HG02938 (cell line): ENCODE measurements at regions not wholly inside any gene's neighbourhood (a gene's known extent, or its start where the extent isn't known, plus 50 kb on each side); places are given as distances from the start of the nearest gene placed in this dataset.
"Not testable (repeated sequence)": the region's sequence is repeated elsewhere in the genome, so short reads cannot be mapped to it uniquely, and the experiment has no call there.

Experiments used
- ATAC-seq: cut with Tn5 transposase; IDR thresholded peaks from one replicate; pipeline ENCODE4 v1.9.1; 2021; ENCODE audit warnings: mild to moderate bottlenecking, moderate library complexity; ENCODE audit not compliant: unreplicated experiment

- ATAC-seq, result no peak
Measured at GRCh38 chr5:104612005-104612404, 1049.4 kb upstream of the NUDT12 start.

- ATAC-seq, result no peak
Measured at GRCh38 chr5:104611135-104611767, 1048.7 kb upstream of the NUDT12 start.

- ATAC-seq, result no peak
Measured at GRCh38 chr5:104606258-104606829, 1043.8 kb upstream of the NUDT12 start.

- ATAC-seq, result no peak
Measured at GRCh38 chr5:104599726-104600125, 1037.1 kb upstream of the NUDT12 start.

- ATAC-seq, result no peak
Measured at GRCh38 chr5:104598285-104598684, 1035.7 kb upstream of the NUDT12 start.

GRCh38 chr5:104594850-104595249 lies 1032.3 kb upstream of the NUDT12 start:
- ATAC-seq, result no peak

- no peak for ATAC-seq
Measured at GRCh38 chr5:104576677-104577076, 1014.1 kb upstream of the NUDT12 start.

- ATAC-seq, result no peak
Measured at GRCh38 chr5:104573949-104574709, 1011.5 kb upstream of the NUDT12 start.

- ATAC-seq, result no peak
Measured at GRCh38 chr5:104569621-104570020, 1007.0 kb upstream of the NUDT12 start.

- no peak for ATAC-seq
Measured at GRCh38 chr5:104564530-104564929, 1001.9 kb upstream of the NUDT12 start.

GRCh38 chr5:104556957-104557356 lies 994.4 kb upstream of the NUDT12 start:
- no peak for ATAC-seq

GRCh38 chr5:104551628-104552027 lies 989.0 kb upstream of the NUDT12 start:
- ATAC-seq, result no peak

GRCh38 chr5:104546871-104547270 lies 984.3 kb upstream of the NUDT12 start:
- ATAC-seq, result not testable (repeated sequence)

GRCh38 chr5:104541141-104541785 lies 978.7 kb upstream of the NUDT12 start:
- no peak for ATAC-seq

GRCh38 chr5:104540448-104540847 lies 977.9 kb upstream of the NUDT12 start:
- ATAC-seq, result no peak

GRCh38 chr5:104539618-104540350 lies 977.2 kb upstream of the NUDT12 start:
- no peak for ATAC-seq

- ATAC-seq, result no peak
Measured at GRCh38 chr5:104538734-104539133, 976.1 kb upstream of the NUDT12 start.

- no peak for ATAC-seq
Measured at GRCh38 chr5:104533498-104533897, 970.9 kb upstream of the NUDT12 start.

- no peak for ATAC-seq
Measured at GRCh38 chr5:104526866-104527265, 964.3 kb upstream of the NUDT12 start.

- ATAC-seq, result no peak
Measured at GRCh38 chr5:104513640-104514072, 951.1 kb upstream of the NUDT12 start.

GRCh38 chr5:104513121-104513602 lies 950.6 kb upstream of the NUDT12 start:
- no peak for ATAC-seq
